ENCODE measurements at regions not wholly inside any gene's neighbourhood (a gene's known extent, or its start where the extent isn't known, plus 50 kb on each side); places are given as distances from the start of the nearest gene placed in this dataset.
"Not testable (repeated sequence)": the region's sequence is repeated elsewhere in the genome, so short reads cannot be mapped to it uniquely, and the experiment has no call there.

DNA sequence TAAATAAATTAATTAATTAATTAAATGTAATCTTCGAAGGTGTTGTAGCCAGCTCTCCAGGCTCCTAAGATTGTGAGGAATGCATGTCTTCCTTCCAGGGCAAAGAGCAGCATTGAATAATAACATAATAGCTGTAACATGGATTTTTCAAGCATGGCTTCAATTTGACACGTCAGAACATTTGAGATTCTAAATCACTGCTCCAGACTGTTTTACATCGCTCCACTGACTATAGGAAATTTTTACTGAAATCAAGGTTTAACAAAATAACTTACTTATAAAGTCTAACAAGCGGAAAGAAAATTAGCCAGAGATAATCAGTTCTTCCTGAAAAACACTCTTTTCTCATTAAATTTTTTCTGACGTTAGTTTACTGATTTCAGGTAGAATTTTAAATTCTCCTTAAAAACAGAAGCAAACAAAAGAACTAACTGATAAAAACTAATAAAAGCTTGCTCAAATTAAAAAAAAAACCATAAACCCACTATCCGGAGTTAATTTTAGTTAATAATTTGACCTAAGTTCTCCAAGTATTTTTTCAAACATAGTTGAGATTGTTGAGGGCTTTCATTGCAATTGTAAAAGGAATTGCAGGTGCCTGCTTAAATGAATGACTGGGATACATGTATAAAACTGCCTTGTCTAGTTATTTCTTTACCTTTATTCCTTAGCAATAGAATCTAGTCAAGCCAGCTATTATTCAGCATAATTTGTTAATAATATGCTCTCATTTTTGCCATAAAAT lies 51.2 kb upstream of the SGCE start:
- DNase-seq (ENCODE audit: low read depth in 4 of 6, low spot score in 6 of 6): no peak
- Histone ChIP-seq H3K4me3 (ENCODE audit: low read depth, low read length) (no peak overlapping the region), H3K27me3 (ENCODE audit: control insufficient read depth, insufficient read depth, low read length) (no peaks in the 10 kb centered on the region), H3K9me3 (ENCODE audit: control insufficient read depth, insufficient read depth, low read length) (no peaks in the 10 kb centered on the region), H3K36me3 (ENCODE audit: control insufficient read depth, insufficient read depth, low read length) (no peaks in the 10 kb centered on the region), H3K27ac (ENCODE audit: low read depth, low read length) (no peak overlapping the region), H3K4me1 (ENCODE audit: control insufficient read depth, insufficient read depth, low read length) (peaks cover 3% of the 10 kb centered on the region)
- 100% methylated on average over 2 of the region's 6 CpGs for WGBS (ENCODE audit: insufficient coverage)

DNA sequence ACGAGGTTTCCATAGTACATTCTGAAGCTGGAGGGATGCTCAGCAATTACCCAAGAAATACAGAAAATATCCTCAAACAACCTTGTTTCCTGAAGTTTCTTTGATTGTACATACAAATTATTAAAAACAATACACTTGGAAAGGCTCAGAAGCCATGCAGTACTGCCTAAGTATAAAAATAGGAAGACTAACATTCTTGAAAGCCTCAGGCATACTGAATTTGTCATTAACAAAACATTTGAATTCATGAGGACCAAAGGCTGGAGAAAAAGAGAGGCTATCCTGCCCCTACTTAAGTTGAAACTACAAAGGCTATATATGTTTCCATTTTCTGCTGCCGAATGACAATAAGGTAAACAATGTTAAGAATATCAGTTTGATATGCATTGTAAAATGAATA lies 54.3 kb upstream of the SGCE start:
- no peaks in the 10 kb centered on the region for H3K9me3 ChIP-seq (ENCODE audit: control insufficient read depth, insufficient read depth, low read length)
- no peak overlapping the region for H3K4me3 ChIP-seq (ENCODE audit: low read depth, low read length)
- no peak for DNase-seq (ENCODE audit: low read depth in 4 of 6, low spot score in 6 of 6)
- no peaks in the 10 kb centered on the region for H3K36me3 ChIP-seq (ENCODE audit: control insufficient read depth, insufficient read depth, low read length)
- no peaks in the 10 kb centered on the region for H3K27me3 ChIP-seq (ENCODE audit: control insufficient read depth, insufficient read depth, low read length)
- WGBS (ENCODE audit: insufficient coverage): 80% methylated on average over 1 of the region's 2 CpGs
- H3K27ac ChIP-seq (ENCODE audit: low read depth, low read length): no peak overlapping the region
- no peaks in the 10 kb centered on the region for H3K4me1 ChIP-seq (ENCODE audit: control insufficient read depth, insufficient read depth, low read length)

DNA sequence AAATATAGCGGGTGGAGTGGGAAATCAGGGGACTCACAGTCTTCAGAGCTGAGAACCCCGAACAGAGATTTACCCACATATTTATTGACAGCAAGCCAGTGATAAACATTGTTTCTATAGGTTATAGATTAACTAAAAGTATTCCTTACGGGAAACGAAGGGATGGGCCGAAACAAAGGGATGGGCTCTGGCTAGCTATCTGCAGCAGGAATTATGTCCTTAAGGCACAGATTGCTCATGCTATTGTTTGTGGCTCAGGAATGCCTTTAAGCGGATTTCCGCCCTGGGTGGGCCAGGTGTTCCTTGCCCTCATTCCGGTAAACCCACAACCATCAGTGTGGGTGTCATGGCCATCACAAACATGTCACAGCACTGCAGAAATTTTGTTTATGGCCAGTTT lies 66.4 kb upstream of the SGCE start:
- not testable (repeated sequence) for H3K36me3 ChIP-seq (ENCODE audit: control insufficient read depth, insufficient read depth, low read length); H3K4me1 ChIP-seq (ENCODE audit: control insufficient read depth, insufficient read depth, low read length); H3K4me3 ChIP-seq (ENCODE audit: low read depth, low read length); H3K27ac ChIP-seq (ENCODE audit: low read depth, low read length); H3K9me3 ChIP-seq (ENCODE audit: control insufficient read depth, insufficient read depth, low read length); DNase-seq (ENCODE audit: low read depth in 4 of 6, low spot score in 6 of 6); H3K27me3 ChIP-seq (ENCODE audit: control insufficient read depth, insufficient read depth, low read length)
- WGBS (ENCODE audit: insufficient coverage): 100% methylated on average over 4 of the region's 8 CpGs

DNA sequence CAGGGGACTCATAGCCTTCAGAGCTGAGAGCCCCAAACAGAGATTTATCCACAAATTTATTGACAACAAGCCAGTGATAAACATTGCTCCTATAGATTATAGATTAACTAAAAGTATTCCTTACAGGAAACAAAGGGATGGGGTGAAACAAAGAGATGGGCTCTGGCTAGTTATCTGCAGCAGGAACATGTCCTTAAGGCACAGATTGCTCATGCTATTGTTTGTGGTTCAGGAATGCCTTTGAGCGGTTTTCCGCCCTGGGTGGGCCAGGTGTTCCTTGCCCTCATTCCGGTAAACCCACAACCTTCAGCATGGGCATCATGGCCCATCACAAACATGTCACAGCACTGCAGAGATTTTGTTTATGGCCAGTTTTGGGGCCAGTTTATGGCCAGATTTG lies 73.0 kb upstream of the SGCE start:
- H3K27me3 ChIP-seq (ENCODE audit: control insufficient read depth, insufficient read depth, low read length); H3K27ac ChIP-seq (ENCODE audit: low read depth, low read length); H3K4me3 ChIP-seq (ENCODE audit: low read depth, low read length); H3K4me1 ChIP-seq (ENCODE audit: control insufficient read depth, insufficient read depth, low read length); H3K9me3 ChIP-seq (ENCODE audit: control insufficient read depth, insufficient read depth, low read length); H3K36me3 ChIP-seq (ENCODE audit: control insufficient read depth, insufficient read depth, low read length); DNase-seq (ENCODE audit: low read depth in 4 of 6, low spot score in 6 of 6): not testable (repeated sequence)
- 100% methylated on average over 2 of the region's 3 CpGs for WGBS (ENCODE audit: insufficient coverage)

DNA sequence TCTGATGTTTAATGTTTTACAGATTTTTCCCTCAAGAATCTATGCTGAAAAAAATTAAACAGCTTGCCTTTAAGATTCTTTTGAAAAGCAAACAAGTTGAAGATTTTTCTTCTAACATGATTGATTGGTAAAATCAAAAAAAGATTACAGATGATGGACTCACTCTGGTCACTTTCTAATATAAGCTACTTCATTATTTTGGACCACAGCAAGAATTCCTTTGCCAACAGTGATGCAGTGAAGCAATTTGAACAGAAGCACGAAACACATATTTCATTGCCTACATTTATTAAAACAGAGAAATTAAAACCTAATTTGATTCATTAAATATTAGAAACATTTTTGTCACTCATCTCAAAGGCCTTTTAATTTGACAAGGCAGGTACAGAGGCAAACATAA lies 82.1 kb upstream of the SGCE start:
- Histone ChIP-seq H3K4me3 (ENCODE audit: low read depth, low read length) (no peak overlapping the region), H3K36me3 (ENCODE audit: control insufficient read depth, insufficient read depth, low read length) (no peaks in the 10 kb centered on the region), H3K27ac (ENCODE audit: low read depth, low read length) (no peak overlapping the region), H3K27me3 (ENCODE audit: control insufficient read depth, insufficient read depth, low read length) (no peaks in the 10 kb centered on the region), H3K4me1 (ENCODE audit: control insufficient read depth, insufficient read depth, low read length) (no peaks in the 10 kb centered on the region), H3K9me3 (ENCODE audit: control insufficient read depth, insufficient read depth, low read length) (peaks cover 3% of the 10 kb centered on the region)
- WGBS (ENCODE audit: insufficient coverage): no CpG with 5 or more reads among the region's 1 CpG
- DNase-seq (ENCODE audit: low read depth in 4 of 6, low spot score in 6 of 6): no peak

DNA sequence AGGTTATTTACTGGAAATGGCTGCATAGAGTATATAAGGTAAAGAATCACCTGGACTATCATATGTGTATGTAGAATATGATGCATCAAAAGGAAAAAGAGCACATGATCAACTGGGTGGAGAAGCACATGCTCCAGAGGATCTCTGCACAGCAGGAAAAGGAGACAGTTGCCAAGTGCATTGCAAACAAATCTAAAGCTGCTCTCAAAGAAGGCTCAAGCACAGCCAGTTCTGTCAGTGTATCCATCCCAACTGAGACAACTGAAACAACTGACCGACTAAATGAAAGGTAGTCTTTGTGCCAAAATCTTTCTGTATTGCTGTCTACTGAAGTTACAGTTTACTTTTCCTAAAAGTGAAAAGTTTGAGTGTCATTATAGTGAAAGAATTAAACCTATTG lies 83.2 kb upstream of the SGCE start:
- no CpG with 5 or more reads among the region's 1 CpG for WGBS (ENCODE audit: insufficient coverage)
- DNase-seq (ENCODE audit: low read depth in 4 of 6, low spot score in 6 of 6): peak in 3 of 6 donors; percentile 9 to 30 (median 24)
- Histone ChIP-seq H3K27ac (ENCODE audit: low read depth, low read length) (no peak overlapping the region), H3K36me3 (ENCODE audit: control insufficient read depth, insufficient read depth, low read length) (no peaks in the 10 kb centered on the region), H3K27me3 (ENCODE audit: control insufficient read depth, insufficient read depth, low read length) (no peaks in the 10 kb centered on the region), H3K4me3 (ENCODE audit: low read depth, low read length) (no peak overlapping the region), H3K4me1 (ENCODE audit: control insufficient read depth, insufficient read depth, low read length) (no peaks in the 10 kb centered on the region), H3K9me3 (ENCODE audit: control insufficient read depth, insufficient read depth, low read length) (no peaks in the 10 kb centered on the region)

DNA sequence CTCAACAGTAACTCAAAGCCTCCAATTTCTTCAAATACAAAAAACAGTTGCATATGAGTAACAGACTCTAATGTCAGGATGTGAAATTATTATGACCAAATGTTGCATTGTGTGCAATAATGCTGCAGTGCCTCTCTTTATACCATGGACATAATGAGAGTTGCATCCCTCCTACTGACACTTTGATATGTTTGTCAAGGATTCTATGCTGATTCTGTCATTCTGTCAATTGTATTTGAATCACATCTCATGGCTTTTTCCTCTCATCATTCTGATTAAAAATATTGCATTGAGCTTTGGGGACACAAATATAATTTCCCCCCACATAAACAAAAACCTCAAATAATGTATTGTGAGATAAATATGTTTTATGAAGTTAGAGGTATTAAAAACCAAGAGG lies 84.6 kb upstream of the SGCE start:
- Histone ChIP-seq H3K27ac (ENCODE audit: low read depth, low read length) (no peak overlapping the region), H3K4me1 (ENCODE audit: control insufficient read depth, insufficient read depth, low read length) (no peaks in the 10 kb centered on the region)

DNA sequence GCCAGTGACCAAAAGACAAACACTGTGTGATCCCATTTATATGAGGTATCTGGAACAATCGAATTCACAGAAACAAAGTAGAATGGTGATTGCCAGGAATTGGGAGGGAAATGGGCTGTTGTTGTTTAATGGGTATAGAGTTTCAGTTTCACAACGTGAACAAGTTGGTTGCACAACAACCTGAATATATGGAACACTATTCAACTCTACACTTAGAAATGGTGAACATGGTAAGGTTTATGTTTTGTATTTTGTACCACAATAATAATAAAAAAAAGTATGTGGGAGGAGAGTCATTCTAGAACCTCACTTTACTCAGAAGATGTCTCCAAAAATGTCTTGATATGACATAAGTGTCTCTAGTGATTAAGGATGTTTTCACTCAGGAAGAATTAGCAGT lies 85.2 kb upstream of the SGCE start:
- DNase-seq (ENCODE audit: low read depth in 4 of 6, low spot score in 6 of 6): no peak
- Histone ChIP-seq H3K36me3 (ENCODE audit: control insufficient read depth, insufficient read depth, low read length) (no peaks in the 10 kb centered on the region), H3K27ac (ENCODE audit: low read depth, low read length) (no peak overlapping the region), H3K4me1 (ENCODE audit: control insufficient read depth, insufficient read depth, low read length) (no peaks in the 10 kb centered on the region), H3K9me3 (ENCODE audit: control insufficient read depth, insufficient read depth, low read length) (no peaks in the 10 kb centered on the region), H3K4me3 (ENCODE audit: low read depth, low read length) (no peak overlapping the region), H3K27me3 (ENCODE audit: control insufficient read depth, insufficient read depth, low read length) (no peaks in the 10 kb centered on the region)
- WGBS (ENCODE audit: insufficient coverage): no CpG with 5 or more reads among the region's 2 CpGs

More for the DNA sequence above, 84.6 kb upstream of the SGCE start:
- Histone ChIP-seq H3K27me3 (ENCODE audit: control insufficient read depth, insufficient read depth, low read length) (no peaks in the 10 kb centered on the region), H3K4me3 (ENCODE audit: low read depth, low read length) (no peak overlapping the region), H3K9me3 (ENCODE audit: control insufficient read depth, insufficient read depth, low read length) (no peaks in the 10 kb centered on the region), H3K36me3 (ENCODE audit: control insufficient read depth, insufficient read depth, low read length) (no peaks in the 10 kb centered on the region)
- peak in 1 of 6 donors; percentile 61 for DNase-seq (ENCODE audit: low read depth in 4 of 6, low spot score in 6 of 6)

DNA sequence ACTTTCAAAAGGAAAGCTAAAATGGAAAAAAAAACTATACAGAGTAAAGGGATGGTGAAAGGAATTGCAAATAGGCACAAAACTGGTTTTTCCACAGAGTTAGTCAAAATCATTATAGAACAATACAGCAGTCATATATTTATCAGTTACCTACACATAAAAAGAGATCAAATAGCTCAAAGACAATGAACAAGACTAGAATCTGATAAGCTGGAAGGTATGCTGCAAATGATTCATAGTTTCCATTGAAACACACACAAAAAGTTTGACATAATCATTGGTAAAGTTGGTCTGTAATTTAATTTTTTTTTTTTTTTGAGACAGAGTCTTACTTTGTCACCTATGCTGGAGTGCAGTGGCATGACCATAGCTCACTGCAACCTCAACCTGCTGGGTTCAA lies 92.4 kb upstream of the SGCE start:
- no peak overlapping the region for H3K27ac ChIP-seq (ENCODE audit: low read depth, low read length)
- DNase-seq (ENCODE audit: low read depth in 4 of 6, low spot score in 6 of 6): no peak
- H3K4me3 ChIP-seq (ENCODE audit: low read depth, low read length): no peak overlapping the region
- no peaks in the 10 kb centered on the region for H3K36me3 ChIP-seq (ENCODE audit: control insufficient read depth, insufficient read depth, low read length)
- H3K9me3 ChIP-seq (ENCODE audit: control insufficient read depth, insufficient read depth, low read length): no peaks in the 10 kb centered on the region
- H3K27me3 ChIP-seq (ENCODE audit: control insufficient read depth, insufficient read depth, low read length): no peaks in the 10 kb centered on the region
- no peaks in the 10 kb centered on the region for H3K4me1 ChIP-seq (ENCODE audit: control insufficient read depth, insufficient read depth, low read length)

DNA sequence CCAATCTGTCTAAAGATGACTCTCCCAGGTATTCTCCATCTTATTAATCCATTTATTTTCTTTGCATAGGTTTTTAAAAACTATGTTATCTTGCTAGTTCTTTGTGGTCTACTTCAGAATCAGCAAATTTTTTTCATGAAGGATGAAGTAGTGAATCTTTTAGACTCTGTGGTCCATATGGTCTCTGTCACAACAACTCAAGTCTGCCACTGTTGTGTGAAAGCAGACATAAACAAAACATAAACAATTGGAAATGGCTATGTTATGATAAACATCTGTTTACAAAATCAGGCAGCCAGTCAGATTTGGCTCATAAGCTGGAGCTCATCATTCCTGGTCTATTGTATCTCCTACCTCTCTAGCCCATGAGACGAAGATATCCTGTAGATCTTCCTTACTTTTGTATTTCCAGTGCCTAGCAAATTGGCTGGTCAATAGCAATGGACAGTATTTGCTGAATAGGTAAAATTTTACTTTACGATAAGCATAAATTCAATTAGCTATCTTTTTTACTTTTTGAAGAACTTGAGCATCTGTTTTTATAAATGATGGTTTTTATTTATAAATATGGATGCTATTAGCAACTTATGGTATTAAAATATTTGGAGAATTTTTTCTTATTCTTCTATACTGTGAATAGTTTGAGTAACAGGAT lies 104.6 kb upstream of the SGCE start:
- H3K27ac ChIP-seq (ENCODE audit: low read depth, low read length): no peak overlapping the region
- H3K9me3 ChIP-seq (ENCODE audit: control insufficient read depth, insufficient read depth, low read length): no peaks in the 10 kb centered on the region
- WGBS (ENCODE audit: insufficient coverage): no CpG with 5 or more reads among the region's 2 CpGs
- no peak overlapping the region for H3K4me3 ChIP-seq (ENCODE audit: low read depth, low read length)
- H3K4me1 ChIP-seq (ENCODE audit: control insufficient read depth, insufficient read depth, low read length): no peaks in the 10 kb centered on the region
- no peaks in the 10 kb centered on the region for H3K36me3 ChIP-seq (ENCODE audit: control insufficient read depth, insufficient read depth, low read length)
- no peaks in the 10 kb centered on the region for H3K27me3 ChIP-seq (ENCODE audit: control insufficient read depth, insufficient read depth, low read length)
- no peak for DNase-seq (ENCODE audit: low read depth in 4 of 6, low spot score in 6 of 6)

Measured in spinal cord (tissue), 9 donors.